IPS-11a (cell line): ENCODE measurements at regions not wholly inside any gene's neighbourhood (a gene's known extent, or its start where the extent isn't known, plus 50 kb on each side); places are given as distances from the start of the nearest gene placed in this dataset.
"Not testable (repeated sequence)": the region's sequence is repeated elsewhere in the genome, so short reads cannot be mapped to it uniquely, and the experiment has no call there.

ENCODE experiments used
- H3K4me3 ChIP-seq: one replicate; pipeline ENCODE4 v1.5.1; 2013; ENCODE audit warnings: low read depth, low read length, control low read depth

GRCh38 chrX:1140236-1140681 lies 72.2 kb downstream of the CRLF2 start:
- H3K4me3 ChIP-seq = no peak overlapping the region

DNA sequence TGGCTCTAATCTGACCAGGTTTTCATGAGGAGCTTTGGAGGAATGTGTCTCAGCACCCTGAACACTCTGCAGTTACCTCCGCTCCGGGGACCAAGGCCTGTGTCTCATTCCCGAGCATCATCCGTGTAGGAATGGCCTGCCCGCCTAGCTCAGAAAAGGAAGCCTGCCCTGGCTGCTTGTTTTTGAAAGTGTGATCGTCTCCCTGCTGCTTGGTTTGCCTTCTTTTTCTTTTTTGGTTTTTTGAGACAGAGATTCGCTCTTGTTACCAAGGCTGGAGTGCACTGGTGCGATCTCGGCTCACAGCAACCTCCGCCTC lies 73.3 kb downstream of the CRLF2 start:
- H3K4me3 ChIP-seq = no peak overlapping the region

DNA sequence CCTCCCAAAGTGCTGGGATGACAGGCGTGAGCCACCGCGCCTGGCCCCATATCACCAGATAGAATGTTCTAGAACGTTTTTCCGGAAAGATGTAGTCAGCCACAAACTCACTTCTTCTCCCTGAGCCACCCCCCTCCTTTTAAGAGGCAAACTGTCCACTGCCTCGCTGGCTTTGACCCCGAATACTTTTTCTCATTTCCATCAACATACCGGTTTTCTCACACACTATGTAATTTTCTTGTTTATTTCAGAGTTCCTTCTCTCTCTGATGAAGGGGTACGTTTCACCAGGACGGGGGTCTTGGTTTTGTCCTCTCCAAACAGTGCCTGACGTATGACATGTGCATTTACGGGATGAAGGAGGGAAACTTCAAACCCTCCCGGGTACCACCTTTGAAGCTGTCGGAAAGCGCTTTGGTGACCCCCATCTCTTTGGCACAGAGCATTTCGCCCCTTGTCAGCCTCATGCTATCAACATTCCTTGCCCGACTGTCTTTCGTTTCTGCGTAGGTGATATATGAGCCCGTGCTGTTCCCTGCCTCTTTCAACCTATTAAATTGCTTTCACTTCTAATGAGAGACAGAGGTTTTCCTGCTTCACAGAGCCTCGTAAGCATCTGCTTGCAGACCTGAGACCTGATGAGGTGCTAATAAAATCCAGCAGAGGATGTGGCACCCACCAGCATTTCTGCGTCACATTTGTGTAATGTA lies 73.8 kb downstream of the CRLF2 start:
- no peak overlapping the region for H3K4me3 ChIP-seq

DNA sequence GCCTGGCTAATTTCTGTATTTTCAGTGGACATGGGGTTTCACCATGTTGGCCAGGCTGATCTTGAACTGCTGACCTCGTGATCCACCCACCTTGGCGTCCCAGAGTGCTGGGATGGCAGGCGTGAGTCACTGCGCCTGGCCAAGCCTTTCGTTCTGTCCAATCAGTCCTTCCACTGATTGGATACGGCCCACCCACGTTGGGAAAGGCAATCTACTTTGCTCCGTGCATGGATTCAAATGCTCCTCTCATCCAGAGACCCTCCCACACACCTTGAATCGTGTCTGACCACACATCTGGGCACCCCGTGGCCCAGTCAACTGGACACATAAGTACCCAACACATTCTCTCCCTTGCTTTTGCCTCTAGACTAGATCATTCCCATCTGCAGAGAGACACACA lies 74.9 kb downstream of the CRLF2 start:
- H3K4me3 ChIP-seq = no peak overlapping the region

GRCh38 chrX:1136582-1136981 lies 75.9 kb downstream of the CRLF2 start:
- H3K4me3 ChIP-seq = not testable (repeated sequence)

DNA sequence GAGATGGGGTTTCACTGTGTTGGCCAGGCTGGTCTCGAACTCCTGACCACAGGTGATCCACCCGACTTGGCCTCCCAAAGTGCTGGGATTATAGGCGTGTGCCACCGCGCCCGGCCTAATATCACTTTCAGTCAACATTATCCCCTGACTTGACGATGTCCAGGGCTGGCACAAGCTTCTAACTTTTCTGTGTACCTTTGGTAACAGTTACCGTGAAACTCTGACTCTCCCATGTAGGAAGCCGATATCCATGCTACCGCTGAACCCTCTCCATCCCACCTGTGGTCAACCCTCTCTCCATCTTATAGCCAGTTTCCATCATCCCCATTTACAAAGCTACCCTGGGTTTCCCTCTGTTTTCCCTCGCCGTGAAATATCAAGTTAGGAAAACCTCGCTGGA lies 77.5 kb downstream of the CRLF2 start:
- no peak overlapping the region for H3K4me3 ChIP-seq

- H3K4me3 ChIP-seq = no peak overlapping the region
These were observed 78.3 kb downstream of the CRLF2 start for GRCh38 chrX:1134156-1134555.

DNA sequence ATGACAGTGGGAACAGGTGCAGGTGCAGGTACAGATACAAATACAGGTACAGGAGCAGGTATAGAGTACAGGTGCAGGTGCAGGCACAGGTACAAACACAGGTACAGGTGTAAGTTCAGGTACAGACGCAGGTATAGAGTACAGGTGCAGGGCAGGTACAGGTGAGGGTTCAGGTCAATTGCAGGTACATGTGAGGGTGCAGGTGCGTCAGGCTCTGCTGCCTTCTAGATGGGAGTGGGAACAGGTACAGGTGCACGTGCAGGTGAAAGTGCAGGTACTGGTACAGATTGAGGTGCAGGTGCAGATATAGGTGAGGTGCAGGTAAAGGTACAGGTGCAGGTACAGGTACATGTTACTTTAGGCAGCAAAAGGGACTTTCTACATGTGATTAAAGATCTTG lies 85.7 kb downstream of the CRLF2 start:
- no peak overlapping the region for H3K4me3 ChIP-seq

DNA sequence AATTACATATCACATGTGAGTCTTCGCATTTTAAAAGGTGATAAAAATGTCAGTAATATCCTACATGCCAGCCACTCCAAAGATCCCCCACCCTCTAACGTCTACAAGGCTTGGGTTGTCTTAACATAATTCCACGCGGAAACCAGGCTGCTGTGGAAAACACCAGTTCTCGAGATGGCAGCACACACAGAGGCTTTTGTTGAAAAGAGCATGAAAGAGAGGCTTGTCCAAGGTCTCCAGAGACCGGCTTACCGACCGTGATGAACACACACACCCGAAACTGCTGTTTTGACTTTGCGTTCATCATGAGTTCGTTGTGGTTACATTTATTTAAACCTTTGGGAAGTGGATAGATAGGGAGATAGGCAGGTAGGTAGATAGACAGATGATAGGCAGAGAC lies 87.9 kb downstream of the CRLF2 start:
- no peak overlapping the region for H3K4me3 ChIP-seq

- H3K4me3 ChIP-seq = not testable (repeated sequence)
These were observed 89.6 kb downstream of the CRLF2 start for GRCh38 chrX:1122851-1123250.

DNA sequence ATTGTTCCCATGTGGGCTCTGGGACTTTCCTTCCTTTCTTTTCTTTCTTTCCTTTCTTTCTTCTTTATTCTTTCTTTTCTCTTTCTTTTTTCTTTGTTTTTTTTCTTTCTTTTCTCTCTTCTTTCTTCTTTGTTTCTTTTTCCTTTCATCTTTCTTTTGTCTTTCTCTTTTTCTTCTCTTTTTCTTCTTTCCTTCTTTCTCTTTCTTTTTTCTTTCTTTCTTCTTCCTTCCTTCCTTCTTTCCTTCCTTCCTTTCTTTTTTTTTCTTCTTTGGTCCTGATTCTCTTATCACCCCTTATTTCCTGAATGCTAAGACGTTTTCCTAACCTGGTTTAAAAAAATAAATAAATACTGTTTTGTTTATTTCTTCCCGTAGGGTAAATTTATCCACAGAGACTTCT lies 93.2 kb downstream of the CRLF2 start:
- no peak overlapping the region for H3K4me3 ChIP-seq

GRCh38 chrX:1118572-1119199 lies 93.8 kb downstream of the CRLF2 start:
- no peak overlapping the region for H3K4me3 ChIP-seq

DNA sequence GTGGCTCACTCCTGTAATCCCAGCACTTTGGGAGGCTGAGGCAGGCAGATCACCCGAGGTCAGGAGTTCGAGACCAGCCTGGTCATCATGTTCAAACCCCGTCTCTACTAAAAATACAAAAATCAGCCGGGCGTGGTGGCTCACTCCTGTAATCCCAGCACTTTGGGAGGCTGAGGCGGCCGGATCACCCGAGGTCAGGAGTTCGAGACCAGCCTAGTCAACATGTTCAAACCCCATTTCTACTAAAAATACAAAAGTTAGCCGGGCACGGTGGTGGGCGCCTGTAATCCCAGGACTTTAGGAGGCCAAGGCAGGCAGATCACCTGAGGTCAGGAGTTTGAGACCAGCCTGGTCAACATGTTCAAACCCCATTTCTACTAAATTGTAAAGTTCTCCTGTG lies 97.0 kb downstream of the CRLF2 start:
- not testable (repeated sequence) for H3K4me3 ChIP-seq

GRCh38 chrX:1112321-1112720 lies 100.1 kb downstream of the CRLF2 start:
- H3K4me3 ChIP-seq = no peak overlapping the region

DNA sequence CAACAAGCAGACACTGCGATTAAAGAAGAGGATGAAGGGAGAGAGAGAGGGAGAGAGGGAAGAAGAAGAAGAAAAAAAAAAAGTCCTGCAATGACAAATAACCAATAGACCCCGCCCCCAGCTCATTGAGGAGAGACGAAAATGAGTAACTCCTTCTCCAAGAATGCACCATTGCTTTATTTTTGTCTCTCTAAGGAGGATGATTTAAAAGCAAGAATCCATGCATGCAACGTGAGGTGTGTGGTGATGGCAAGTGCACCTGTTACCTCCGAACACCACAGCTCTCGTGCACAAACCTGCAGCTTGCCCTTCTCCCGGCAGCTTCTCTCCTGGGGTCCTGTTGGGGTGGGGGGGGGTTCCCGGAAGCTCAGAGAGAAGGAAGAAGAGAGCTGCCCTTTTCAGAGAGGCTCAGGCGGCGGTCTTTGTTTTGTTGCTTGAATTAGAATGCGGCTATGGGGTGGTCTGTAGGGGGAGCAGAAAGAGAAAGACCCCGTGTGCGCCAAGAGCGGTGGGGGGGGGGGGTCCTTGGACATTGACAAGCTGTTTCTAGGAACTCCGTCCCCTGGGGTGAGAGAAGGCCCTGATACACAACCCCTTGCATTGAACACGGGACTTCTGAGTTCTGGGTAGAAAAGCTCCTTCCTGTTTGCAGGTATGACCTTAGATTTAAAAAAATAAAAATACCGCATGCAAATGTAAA lies 100.7 kb downstream of the CRLF2 start:
- H3K4me3 ChIP-seq = no peak overlapping the region

GRCh38 chrX:1109580-1110119 lies 102.8 kb downstream of the CRLF2 start:
- no peak overlapping the region for H3K4me3 ChIP-seq

GRCh38 chrX:1108501-1109445 lies 103.7 kb downstream of the CRLF2 start:
- H3K4me3 ChIP-seq = no peak overlapping the region

- no peak overlapping the region for H3K4me3 ChIP-seq
These were observed 105.8 kb downstream of the CRLF2 start for GRCh38 chrX:1106478-1107210.

- no peak overlapping the region for H3K4me3 ChIP-seq
These were observed 106.6 kb downstream of the CRLF2 start for GRCh38 chrX:1105671-1106419.

DNA sequence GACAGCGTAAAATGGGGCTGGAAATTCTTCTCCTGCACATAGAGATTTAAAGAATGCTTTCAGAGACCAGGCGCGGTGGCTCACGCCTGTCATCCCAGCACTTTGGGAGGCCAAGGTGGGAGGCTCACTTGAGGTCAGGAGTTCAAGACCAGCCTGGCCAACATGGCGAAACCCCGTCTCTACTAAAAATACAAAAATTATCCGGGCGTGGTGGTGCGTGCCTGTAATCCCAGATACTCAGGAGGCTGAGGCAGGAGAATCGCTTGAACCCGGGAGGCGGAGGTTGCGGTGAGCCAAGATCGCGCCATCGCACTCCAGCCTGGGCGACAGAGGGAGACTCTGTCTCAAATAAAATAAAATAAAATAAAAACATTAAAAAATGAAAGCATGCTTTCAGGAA lies 107.4 kb downstream of the CRLF2 start:
- not testable (repeated sequence) for H3K4me3 ChIP-seq
